Fibroblast of the aortic adventitia (primary cell): ENCODE measurements at regions not wholly inside any gene's neighbourhood (a gene's known extent, or its start where the extent isn't known, plus 50 kb on each side); places are given as distances from the start of the nearest gene placed in this dataset.

ENCODE experiments used
- DNase-seq: peaks from one replicate; pipeline ENCODE4 v3.0.0-alpha.2; 2010; ENCODE audit warnings: low read depth
- H3K4me3 ChIP-seq: 2 replicates; pipeline ENCODE4 v1.5.1; 2011; ENCODE audit warnings: low read depth, mild to moderate bottlenecking, control low read depth, low read length, moderate library complexity
- TF ChIP-seq, protein P1 (sequence below): IDR thresholded peaks from 2 replicates; pipeline ENCODE4 v1.5.1; 2011; ENCODE audit warnings: mild to moderate bottlenecking, low read length, control low read depth, inconsistent platforms; ENCODE audit not compliant: insufficient read depth

DNA sequence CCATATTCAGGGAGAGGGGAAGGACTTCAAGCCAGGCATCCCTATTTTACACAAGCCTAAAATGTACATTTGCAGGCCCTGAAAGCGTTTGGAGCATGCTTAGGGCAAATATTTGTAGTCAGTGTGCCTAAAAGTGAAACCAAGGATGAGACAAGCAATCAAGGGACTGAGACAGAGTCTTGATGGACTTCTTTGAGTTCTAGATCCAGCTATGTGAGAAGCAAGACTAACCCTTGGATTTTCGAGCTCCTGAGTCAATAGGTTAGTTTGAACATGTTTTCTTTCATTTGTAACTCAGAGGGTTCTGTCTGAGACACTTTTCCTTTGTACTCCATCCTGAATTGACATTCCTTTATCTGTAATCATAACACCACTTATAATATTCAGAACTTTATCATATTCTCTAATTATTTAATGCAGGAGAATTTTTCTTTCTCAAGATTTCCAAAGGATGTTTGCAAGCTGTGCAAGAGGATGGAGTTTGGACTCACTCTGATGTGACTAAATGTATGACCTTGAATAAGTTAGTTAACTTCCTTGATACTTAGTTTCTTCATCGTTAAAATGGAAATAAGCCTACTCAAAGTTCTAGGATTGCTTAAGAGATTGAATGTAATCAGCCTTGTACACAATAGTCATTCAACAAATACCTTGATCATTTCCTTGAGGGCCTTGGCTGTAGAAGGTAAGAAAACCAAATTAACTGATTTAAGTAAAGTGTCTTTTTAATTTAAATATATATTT is 1237.8 kb upstream of the ZEB2 start:
- TF ChIP-seq, protein P1, sequence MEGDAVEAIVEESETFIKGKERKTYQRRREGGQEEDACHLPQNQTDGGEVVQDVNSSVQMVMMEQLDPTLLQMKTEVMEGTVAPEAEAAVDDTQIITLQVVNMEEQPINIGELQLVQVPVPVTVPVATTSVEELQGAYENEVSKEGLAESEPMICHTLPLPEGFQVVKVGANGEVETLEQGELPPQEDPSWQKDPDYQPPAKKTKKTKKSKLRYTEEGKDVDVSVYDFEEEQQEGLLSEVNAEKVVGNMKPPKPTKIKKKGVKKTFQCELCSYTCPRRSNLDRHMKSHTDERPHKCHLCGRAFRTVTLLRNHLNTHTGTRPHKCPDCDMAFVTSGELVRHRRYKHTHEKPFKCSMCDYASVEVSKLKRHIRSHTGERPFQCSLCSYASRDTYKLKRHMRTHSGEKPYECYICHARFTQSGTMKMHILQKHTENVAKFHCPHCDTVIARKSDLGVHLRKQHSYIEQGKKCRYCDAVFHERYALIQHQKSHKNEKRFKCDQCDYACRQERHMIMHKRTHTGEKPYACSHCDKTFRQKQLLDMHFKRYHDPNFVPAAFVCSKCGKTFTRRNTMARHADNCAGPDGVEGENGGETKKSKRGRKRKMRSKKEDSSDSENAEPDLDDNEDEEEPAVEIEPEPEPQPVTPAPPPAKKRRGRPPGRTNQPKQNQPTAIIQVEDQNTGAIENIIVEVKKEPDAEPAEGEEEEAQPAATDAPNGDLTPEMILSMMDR = no peak
- DNase-seq = no peak
- no peak overlapping the region for H3K4me3 ChIP-seq

DNA sequence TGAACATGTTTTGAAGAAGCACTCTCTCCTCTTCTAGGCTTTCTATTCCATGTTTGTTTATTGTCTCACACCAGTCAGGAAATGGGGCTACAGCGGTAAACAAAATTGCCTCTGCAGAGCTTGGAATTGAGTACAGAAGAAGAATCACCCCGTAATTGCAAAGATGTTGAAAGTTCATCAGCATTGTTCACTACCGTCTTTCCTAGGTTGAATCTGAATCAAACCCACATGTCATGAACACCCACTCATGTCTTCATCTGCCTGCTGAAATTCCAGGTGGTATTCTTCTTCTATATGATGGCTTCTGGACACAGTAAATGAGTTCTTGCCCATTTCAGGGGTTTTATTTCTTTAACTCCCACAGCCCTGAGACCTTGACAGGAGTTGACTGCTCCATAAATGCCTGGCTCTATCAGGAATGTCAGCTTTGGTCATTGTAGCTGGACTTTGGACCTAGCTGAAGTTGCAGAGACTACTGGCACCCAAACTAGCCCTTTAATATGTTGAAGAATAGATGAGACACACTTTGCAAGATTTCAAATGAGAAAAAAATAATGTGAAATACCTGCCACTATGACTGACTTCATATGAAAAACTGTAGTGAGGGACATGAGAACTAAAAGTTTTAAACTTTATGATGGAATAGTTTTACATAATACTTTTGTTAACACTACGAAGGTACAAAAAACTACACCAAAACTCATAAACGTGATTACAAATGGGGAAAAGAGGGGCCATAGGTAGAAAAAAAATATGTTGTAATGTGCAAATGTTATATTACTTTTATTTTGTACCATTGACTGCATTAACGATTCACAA is 1235.3 kb upstream of the ZEB2 start:
- no peak overlapping the region for H3K4me3 ChIP-seq
- TF ChIP-seq, protein P1 = no peak

GRCh38 chr2:145753966-145754365 is 1234.0 kb upstream of the ZEB2 start:
- no peak for DNase-seq
- H3K4me3 ChIP-seq = no peak overlapping the region
- TF ChIP-seq, protein P1 = no peak

More for the DNA sequence above, 1235.3 kb upstream of the ZEB2 start:
- DNase-seq = no peak

DNA sequence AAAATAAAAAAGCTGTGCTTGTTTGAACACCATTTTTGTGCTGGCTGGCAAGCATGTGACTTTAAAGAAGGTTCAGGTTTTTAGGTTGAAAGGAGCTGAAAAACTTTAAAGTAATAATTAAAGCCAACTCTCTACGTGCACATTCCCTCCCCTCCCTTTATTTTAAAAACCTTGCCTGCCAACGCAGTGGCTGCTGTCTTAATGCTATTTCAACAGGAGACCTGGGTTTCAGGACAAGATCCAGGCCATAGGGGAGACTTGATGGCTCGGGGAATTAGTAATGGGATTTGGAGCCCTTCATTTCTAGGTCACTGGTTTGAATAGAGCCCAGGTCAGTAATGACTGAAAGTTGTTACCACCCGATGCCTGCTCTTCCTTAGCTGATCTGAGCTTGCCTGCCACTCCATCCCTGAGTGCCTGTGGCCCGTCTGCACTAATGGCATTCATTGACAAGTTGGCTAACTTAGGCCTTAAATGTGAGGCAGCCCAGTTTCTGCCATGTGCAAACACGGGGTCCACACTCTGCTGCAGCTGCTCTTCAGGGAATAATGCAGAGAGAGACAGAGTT is 1233.2 kb upstream of the ZEB2 start:
- no peak overlapping the region for H3K4me3 ChIP-seq
- no peak for DNase-seq
- TF ChIP-seq, protein P1 = no peak

- DNase-seq = peak; percentile 94
- TF ChIP-seq, protein P1 = peak; percentile 78
- peak overlapping the region; percentile 19 for H3K4me3 ChIP-seq
These were observed 1232.3 kb upstream of the ZEB2 start for GRCh38 chr2:145752091-145752806.

- H3K4me3 ChIP-seq = no peak overlapping the region
- TF ChIP-seq, protein P1 = no peak
- DNase-seq = peak; percentile 56
These were observed 1231.7 kb upstream of the ZEB2 start for GRCh38 chr2:145751629-145752028.
